HUDEP-2 (cell line): ENCODE measurements at regions not wholly inside any gene's neighbourhood (a gene's known extent, or its start where the extent isn't known, plus 50 kb on each side); places are given as distances from the start of the nearest gene placed in this dataset.

Experiments
- DNase-seq, 76 experiments: peaks; one replicate each; lab custom pipeline; 2025; ENCODE audit not compliant: unreplicated experiment in 76 of 76; lab: John Stamatoyannopoulos, UW

GRCh38 chr7:12879139-12879538 lies 191.7 kb downstream of the ARL4A start:
- no peak for DNase-seq

DNA sequence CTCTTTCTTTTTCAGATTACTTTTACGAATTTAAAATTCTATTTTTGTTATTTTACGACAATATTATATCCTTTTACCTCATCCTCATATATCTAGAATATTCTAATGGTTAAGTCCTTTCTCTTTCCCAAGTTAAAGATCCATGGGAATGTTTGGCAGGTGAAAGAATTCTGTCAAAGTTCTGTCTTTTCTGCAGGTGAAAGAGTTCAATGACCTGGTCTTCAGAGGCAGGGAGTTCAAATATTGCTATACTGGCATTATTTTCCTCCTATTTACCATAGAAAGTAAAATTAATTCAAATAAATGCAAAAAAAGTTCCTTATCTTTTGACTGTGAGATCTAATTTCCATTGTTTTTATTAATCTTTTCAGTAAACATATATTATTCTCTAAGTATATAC lies 194.3 kb downstream of the ARL4A start:
- no peak for DNase-seq

- DNase-seq, result no peak
Observed at GRCh38 chr7:12882710-12883109, 195.3 kb downstream of the ARL4A start.

DNA sequence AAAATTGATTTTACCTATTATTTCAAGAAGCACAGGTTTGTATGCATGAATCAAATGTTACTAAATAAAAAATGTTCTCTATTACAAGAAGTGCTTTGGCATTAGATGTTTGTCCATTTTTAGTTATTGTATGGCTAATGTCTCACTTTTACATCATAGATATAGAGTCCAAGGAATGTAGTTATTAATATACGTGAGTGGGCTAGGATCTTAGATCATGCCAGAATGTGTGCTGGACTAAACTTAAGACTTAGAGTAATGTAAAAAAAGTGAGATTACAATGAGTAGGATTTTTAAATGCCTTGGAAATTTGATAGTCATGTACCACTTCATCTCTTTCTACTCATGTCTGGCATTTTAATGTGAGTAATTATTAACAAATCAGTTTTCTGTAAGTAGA lies 196.6 kb downstream of the ARL4A start:
- no peak for DNase-seq

DNA sequence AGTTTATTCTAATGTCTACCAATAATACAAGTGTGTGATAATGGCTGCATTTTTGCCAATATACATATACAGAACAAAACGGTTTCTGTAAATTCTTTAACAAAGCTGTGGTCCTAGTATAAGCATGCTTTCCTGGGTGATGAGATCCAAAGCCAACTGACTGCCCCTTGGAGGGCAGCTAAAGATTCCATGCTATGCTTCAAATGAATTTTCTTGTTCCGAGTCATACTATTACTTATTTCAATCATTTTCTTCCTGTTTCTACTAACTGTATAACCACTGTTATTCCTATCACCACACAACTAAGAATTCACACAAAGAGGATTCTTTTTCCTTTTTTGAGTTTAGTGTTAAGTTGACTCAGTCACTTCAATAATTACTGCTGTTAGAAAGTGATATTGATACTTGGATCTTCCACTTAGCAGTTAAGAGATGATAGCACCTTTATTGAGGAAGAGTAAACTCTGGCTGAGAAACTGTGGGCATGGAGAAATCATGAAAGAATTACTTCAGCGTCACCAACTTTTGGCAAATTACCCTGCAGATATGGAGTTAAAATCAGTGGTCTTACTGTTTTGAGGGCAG lies 197.5 kb downstream of the ARL4A start:
- no peak for DNase-seq

GRCh38 chr7:12888717-12889116 lies 201.3 kb downstream of the ARL4A start:
- DNase-seq, result no peak

DNA sequence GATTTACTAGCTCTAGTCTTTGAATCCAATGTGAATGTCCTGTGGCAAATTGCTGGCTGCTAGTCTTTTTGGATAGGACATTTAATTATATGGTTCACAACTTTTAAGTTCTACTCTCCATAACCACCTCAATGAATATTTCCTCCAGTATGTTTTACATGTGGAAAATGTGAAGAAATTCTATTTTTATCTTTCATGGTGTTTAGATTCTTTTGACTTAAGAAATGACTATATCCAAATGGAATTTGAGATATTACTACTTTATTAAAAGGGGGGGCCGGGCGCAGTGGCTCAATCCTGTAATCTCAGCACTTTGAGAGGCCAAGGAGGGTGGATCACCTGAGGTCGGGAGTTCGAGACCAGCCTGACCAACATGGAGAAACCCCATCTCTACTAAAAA lies 202.0 kb downstream of the ARL4A start:
- no peak for DNase-seq

- no peak for DNase-seq
Observed at GRCh38 chr7:12890586-12890985, 203.2 kb downstream of the ARL4A start.

GRCh38 chr7:12893292-12893691 lies 205.9 kb downstream of the ARL4A start:
- DNase-seq, result no peak

GRCh38 chr7:12895296-12895695 lies 207.9 kb downstream of the ARL4A start:
- no peak for DNase-seq

DNA sequence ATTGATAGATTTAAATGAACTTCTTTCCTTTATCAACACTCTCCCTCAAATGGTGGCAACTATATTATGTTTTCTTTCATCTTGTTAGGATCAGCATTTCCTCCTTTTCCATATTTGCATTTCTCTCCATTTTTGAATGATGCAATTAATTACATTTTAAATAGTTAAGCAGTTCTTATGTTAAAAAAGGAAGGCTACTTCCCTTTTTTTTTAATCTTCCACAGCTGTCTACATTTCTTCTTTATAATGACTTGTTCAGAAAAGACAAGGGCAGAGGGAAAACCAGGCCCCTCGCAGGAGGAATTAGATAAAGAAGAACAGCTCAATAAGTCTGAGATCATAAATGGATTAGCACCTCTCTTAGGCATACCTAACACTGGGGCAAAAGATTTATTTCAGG lies 208.9 kb downstream of the ARL4A start:
- DNase-seq, result no peak

GRCh38 chr7:12898004-12898403 lies 210.6 kb downstream of the ARL4A start:
- DNase-seq, result no peak

DNA sequence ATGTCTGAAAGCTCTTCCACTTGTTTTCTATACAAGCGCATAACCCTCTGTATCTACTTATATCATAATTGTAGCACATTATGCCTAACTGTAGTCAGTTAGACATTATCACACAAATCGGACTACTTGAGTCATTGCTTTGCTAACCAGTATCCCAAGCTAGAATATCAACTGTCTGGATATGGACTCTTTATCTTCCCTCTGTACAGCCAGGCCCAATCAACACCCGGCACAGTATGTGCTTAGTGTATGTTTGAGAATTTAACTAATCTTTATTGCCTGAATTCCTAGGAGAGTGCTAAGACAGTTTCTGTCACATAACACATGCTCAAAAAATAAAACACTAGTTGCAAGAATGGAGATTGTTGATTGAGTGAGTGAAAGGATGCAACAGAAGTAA lies 211.2 kb downstream of the ARL4A start:
- DNase-seq, result no peak

GRCh38 chr7:12905671-12906070 lies 218.2 kb downstream of the ARL4A start:
- no peak for DNase-seq

DNA sequence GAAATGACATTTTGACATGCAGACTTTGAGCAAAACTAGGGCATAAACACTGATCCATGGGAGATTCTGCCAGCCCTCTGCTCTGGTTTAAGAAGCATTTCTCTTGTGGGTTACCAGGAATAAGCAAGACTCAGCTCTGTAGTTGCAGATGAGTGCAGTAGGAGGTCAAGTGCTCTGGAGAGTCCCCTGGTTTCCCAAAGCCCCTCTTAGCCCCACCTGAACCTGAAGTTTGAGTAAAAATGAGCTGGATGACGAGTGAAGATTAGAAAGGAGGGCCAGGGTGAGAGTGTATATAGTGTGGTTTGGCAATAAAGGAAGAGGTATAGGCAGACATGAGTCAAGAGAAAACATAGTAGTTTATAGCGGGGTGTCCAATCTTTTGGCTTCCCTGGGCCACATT lies 220.3 kb downstream of the ARL4A start:
- DNase-seq, result no peak

DNA sequence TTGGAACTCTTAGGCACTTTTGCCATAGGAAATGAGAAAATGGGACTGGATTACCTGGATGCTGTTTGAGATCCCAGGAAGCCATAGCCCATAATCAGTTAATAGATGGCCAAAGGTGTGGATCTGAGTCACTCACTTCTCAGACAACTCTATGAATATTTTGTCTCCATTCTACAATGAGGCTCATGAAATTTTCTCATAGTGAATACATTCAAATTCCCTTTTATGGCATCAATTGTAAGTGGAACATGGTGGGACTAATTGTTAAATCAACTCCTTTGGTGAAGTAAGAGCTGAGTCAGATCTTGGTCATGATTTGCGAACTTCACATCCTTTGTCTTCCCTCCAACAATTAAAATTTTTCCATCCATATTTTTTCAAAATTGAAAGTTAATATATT lies 222.1 kb downstream of the ARL4A start:
- DNase-seq, result no peak

- DNase-seq, result no peak
Observed at GRCh38 chr7:12911053-12911452, 223.6 kb downstream of the ARL4A start.

DNA sequence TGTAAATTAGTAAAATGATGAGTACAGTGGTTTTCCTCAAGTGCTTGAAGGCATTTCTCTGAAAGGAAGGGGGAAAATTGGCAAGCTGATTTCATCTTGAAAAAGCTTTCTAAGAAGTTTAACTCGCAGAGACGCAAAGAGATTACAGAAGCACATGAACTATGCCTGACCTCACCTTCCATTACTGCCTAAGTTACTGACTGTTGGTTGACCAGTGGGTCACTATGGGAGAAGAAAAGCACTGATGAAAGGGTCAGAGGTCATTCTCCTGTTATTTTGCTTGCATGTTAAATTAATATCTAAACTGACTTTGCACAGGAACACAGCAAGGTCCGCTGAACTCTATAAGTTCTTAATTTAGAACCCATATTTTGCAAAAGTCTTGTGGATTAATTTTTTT lies 225.6 kb downstream of the ARL4A start:
- DNase-seq, result no peak

DNA sequence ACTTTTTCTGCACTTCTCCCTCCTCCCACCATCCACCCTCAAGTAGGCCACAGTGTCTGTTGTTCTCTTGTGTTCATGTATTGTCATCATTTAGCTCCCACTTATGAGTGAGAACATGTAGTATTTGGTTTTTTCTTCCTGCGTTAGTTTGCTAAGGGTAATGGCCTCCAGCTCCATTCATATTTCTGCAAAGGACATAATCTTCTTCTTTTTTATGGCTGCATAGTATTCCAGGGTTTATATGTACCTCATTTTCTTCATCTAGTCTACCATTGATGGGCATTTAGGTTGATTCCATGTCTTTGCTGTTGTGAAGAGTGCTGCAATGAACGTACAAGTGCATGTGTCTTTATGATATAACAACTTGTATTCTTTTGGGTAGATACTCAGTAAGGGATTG lies 230.4 kb downstream of the ARL4A start:
- no peak for DNase-seq

- DNase-seq, result no peak
Observed at GRCh38 chr7:12921751-12922345, 234.4 kb downstream of the ARL4A start.

- DNase-seq, result no peak
Observed at GRCh38 chr7:12923971-12924370, 236.5 kb downstream of the ARL4A start.

- no peak for DNase-seq
Observed at GRCh38 chr7:12926206-12926605, 238.8 kb downstream of the ARL4A start.
